PC-3 (cell line): ENCODE measurements at regions not wholly inside any gene's neighbourhood (a gene's known extent, or its start where the extent isn't known, plus 50 kb on each side); places are given as distances from the start of the nearest gene placed in this dataset.

Experiments used
- EZH2 ChIP-seq: fragments of 300-600 bp; sonication (generic); IDR thresholded peaks from one replicate; pipeline ENCODE4 v1.6.1; 2017; ENCODE audit warnings: antibody characterized with exemption, mild to moderate bottlenecking, low read length; ENCODE audit not compliant: unreplicated experiment
- TF ChIP-seq, protein P1 (sequence below): fragments of 300-600 bp; sonication (generic); conservative IDR thresholded peaks from 2 replicates; pipeline ENCODE4 v1.5.1; 2017; ENCODE audit warnings: antibody characterized with exemption, low read depth, mild to moderate bottlenecking, low read length

DNA sequence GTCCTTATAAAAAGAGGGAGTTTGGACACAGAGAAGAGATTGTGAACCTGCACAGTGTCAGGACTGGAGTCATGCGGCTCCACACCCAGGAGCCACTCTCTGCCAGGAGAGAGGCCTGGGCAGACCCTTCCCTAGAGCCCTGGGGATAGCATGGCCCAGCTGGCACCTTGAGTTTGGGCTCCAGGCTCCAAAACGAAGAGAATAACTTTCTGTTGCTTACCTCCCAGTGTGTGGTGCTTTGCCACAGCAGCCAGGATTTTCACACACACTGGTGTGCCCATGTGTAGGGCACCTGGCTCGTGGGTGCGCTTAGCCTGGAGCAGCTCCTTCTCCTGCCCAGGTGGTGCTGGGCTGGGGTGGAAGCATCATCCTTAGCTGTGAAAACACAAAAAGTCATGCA lies 344.3 kb downstream of the TEX29 start:
- TF ChIP-seq EZH2: no peak
- TF ChIP-seq, protein P1, sequence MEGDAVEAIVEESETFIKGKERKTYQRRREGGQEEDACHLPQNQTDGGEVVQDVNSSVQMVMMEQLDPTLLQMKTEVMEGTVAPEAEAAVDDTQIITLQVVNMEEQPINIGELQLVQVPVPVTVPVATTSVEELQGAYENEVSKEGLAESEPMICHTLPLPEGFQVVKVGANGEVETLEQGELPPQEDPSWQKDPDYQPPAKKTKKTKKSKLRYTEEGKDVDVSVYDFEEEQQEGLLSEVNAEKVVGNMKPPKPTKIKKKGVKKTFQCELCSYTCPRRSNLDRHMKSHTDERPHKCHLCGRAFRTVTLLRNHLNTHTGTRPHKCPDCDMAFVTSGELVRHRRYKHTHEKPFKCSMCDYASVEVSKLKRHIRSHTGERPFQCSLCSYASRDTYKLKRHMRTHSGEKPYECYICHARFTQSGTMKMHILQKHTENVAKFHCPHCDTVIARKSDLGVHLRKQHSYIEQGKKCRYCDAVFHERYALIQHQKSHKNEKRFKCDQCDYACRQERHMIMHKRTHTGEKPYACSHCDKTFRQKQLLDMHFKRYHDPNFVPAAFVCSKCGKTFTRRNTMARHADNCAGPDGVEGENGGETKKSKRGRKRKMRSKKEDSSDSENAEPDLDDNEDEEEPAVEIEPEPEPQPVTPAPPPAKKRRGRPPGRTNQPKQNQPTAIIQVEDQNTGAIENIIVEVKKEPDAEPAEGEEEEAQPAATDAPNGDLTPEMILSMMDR: no peak
